Colonic mucosa (tissue), 4 donors: ENCODE measurements at regions not wholly inside any gene's neighbourhood (a gene's known extent, or its start where the extent isn't known, plus 50 kb on each side); places are given as distances from the start of the nearest gene placed in this dataset.

Source experiments
- DNase-seq: peaks from one replicate; pipeline ENCODE4 v3.0.0-alpha.2; 2020
- H3K27ac ChIP-seq: fragments of 200-600 bp; one replicate; pipeline ENCODE4 v1.8.0; 2021
- H3K27me3 ChIP-seq: fragments of 200-600 bp; one replicate; pipeline ENCODE4 v1.8.0; 2021
- H3K36me3 ChIP-seq: fragments of 200-600 bp; one replicate; pipeline ENCODE4 v1.8.0; 2021
- H3K4me1 ChIP-seq: fragments of 200-600 bp; one replicate; pipeline ENCODE4 v1.8.0; 2021; ENCODE audit warnings: mild to moderate bottlenecking
- H3K4me3 ChIP-seq: fragments of 200-600 bp; one replicate; pipeline ENCODE4 v1.8.0; 2021
- H3K9ac ChIP-seq, 2 donors: one replicate each; pipeline ENCODE4 v1.7.0; 2013; ENCODE audit warnings: control low read depth in 2 of 2, low read depth in 2 of 2, low read length in 2 of 2
- H3K9me3 ChIP-seq: fragments of 200-600 bp; one replicate; pipeline ENCODE4 v1.8.0; 2021
- CTCF ChIP-seq: fragments of 200-600 bp; IDR thresholded peaks from one replicate; pipeline ENCODE4 v1.8.0; 2022; ENCODE audit warnings: antibody characterized with exemption, mild to moderate bottlenecking
- intact Hi-C: fragments of 100-400 bp; cut with DNase I; formaldehyde crosslinking; loops from one replicate; pipeline ENCODE4 v1.14.1; 2022
- donor health status: healthy.
- donor health status: DM: no; HTN: no; CAD: no.
- donor health status: DM: no; HTN: no; CAD: no.

DNA sequence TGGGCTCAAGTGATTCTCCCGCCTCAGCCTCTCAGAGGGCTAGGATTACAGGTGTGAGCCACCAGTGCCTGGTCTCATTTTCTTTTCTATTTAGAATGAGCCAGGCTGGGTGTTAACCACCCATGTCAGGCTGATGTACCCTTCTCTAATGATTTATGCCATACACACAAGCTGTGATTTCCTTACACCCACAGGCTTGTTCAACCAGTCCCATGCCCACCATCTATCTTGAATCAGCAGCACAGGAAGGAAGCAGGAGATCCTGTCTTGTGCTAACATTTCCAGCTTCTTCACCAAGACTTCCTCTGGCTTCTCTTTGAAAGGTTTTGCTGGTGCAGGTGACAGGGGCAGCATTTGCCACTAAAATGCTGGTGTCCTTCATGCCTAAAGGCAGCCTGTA is 176.4 kb downstream of the GATA3 start:
- no peaks in the 10 kb centered on the region for H3K36me3 ChIP-seq
- no peaks in the 10 kb centered on the region for H3K9me3 ChIP-seq
- no peak overlapping the region for H3K4me3 ChIP-seq
- no peak for DNase-seq
- intact Hi-C loops: no loop called here
- no peaks in the 10 kb centered on the region for H3K4me1 ChIP-seq
- H3K9ac ChIP-seq: no peak overlapping the region
- no peak for TF ChIP-seq CTCF
- H3K27me3 ChIP-seq: no peaks in the 10 kb centered on the region
- no peak overlapping the region for H3K27ac ChIP-seq

GRCh38 chr10:8233049-8233448 is 178.6 kb downstream of the GATA3 start:
- no peaks in the 10 kb centered on the region for H3K4me1 ChIP-seq
- TF ChIP-seq CTCF: no peak

GRCh38 chr10:8233832-8234259 is 179.4 kb downstream of the GATA3 start:
- Histone ChIP-seq H3K9me3 (no peaks in the 10 kb centered on the region), H3K27ac (no peak overlapping the region), H3K36me3 (no peaks in the 10 kb centered on the region), H3K27me3 (no peaks in the 10 kb centered on the region), H3K4me3 (no peak overlapping the region), H3K4me1 (no peaks in the 10 kb centered on the region), H3K9ac (no peak overlapping the region)
- intact Hi-C loops: no loop called here
- no peak for DNase-seq
- TF ChIP-seq CTCF: no peak

More at GRCh38 chr10:8233049-8233448, 178.6 kb downstream of the GATA3 start:
- no peak for DNase-seq
- Histone ChIP-seq H3K4me3 (no peak overlapping the region), H3K9ac (no peak overlapping the region), H3K27me3 (no peaks in the 10 kb centered on the region), H3K9me3 (no peaks in the 10 kb centered on the region), H3K27ac (no peak overlapping the region), H3K36me3 (no peaks in the 10 kb centered on the region)
- intact Hi-C loops: no loop called here

DNA sequence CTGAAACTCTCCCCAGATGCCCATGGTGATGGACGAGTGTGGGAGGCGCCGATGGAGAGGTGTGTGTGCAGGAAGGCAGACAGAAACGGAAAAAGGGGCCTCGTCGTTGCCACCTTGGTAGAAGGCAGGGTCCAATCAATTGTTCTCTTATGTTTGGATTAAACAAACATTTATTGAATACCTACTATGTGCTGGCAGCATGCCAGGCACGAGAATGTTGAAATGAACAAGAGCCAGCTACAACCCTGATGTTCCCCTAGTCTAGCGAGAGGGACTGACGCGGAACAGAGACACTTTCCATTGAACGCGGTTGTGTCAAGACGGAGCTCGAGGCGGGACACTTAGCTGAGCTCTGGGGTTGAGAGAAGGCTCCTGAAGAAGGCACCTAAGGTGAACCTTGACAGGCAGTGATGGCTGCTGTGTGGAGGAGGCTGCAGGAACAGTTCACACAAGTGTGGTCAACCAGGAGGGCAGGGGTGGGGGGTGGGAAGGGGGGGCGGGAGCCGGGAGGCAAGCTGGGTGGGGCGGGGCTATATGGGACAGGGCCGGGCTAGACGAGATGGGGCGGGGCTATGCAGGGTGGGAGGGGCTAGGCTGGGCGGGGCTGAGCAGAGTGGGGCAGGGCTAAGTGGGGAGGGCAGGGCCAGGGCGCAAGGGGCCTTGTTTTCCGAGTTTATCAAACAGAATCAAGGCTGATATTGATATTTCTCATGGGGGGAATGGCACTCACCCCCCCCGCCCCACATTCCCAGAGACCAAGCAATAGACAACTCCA is 181.0 kb downstream of the GATA3 start:
- Histone ChIP-seq H3K9me3 (no peaks in the 10 kb centered on the region), H3K9ac (no peak overlapping the region), H3K4me3 (no peak overlapping the region), H3K36me3 (no peaks in the 10 kb centered on the region), H3K27me3 (no peaks in the 10 kb centered on the region), H3K27ac (no peak overlapping the region), H3K4me1 (no peaks in the 10 kb centered on the region)
- TF ChIP-seq CTCF: no peak
- no peak for DNase-seq
- intact Hi-C loops: no loop called here

GRCh38 chr10:8238986-8239385 is 184.5 kb downstream of the GATA3 start:
- Histone ChIP-seq H3K4me1 (no peaks in the 10 kb centered on the region), H3K27ac (no peak overlapping the region), H3K27me3 (no peaks in the 10 kb centered on the region), H3K9ac (no peak overlapping the region), H3K9me3 (no peaks in the 10 kb centered on the region), H3K4me3 (no peak overlapping the region), H3K36me3 (no peaks in the 10 kb centered on the region)
- TF ChIP-seq CTCF: no peak
- DNase-seq: no peak
- intact Hi-C loops: no loop called here
